Keratinocyte (primary cell): ENCODE measurements at regions not wholly inside any gene's neighbourhood (a gene's known extent, or its start where the extent isn't known, plus 50 kb on each side); places are given as distances from the start of the nearest gene placed in this dataset.

Source experiments
- DNase-seq: peaks from one replicate; pipeline ENCODE4 v3.0.0-alpha.2; 2011; ENCODE audit warnings: low read depth, missing footprints, low spot score
- FAIRE-seq: peaks from 2 replicates; lab custom pipeline; 2011; peaks lifted over from hg19 to GRCh38; lab: Jason Lieb, UNC
- H2AFZ ChIP-seq: 2 replicates; pipeline ENCODE4 v1.6.0; 2012; ENCODE audit warnings: low read length, control low read depth, inconsistent platforms; ENCODE audit not compliant: control insufficient read depth
- H3K27ac ChIP-seq: 2 replicates; pipeline ENCODE4 v1.5.1; 2011; ENCODE audit warnings: low read length; ENCODE audit not compliant: control insufficient read depth, insufficient read depth
- H3K27me3 ChIP-seq: 3 replicates; pipeline ENCODE4 v1.6.0; 2011; ENCODE audit warnings: low read length; ENCODE audit not compliant: control insufficient read depth, insufficient read depth; ENCODE audit errors: extremely low read depth
- H3K36me3 ChIP-seq, 2 experiments: 2 replicates in 1 of 2; 3 replicates in 1 of 2; pipeline ENCODE4 v1.5.1; 2011; ENCODE audit warnings: low read length in 2 of 2, mild to moderate bottlenecking in 1 of 2; ENCODE audit not compliant: control insufficient read depth in 2 of 2, insufficient read depth in 2 of 2; ENCODE audit errors: extremely low read depth in 1 of 2
- H3K4me1 ChIP-seq: 3 replicates; pipeline ENCODE4 v1.5.1; 2011; ENCODE audit warnings: low read length; ENCODE audit not compliant: control insufficient read depth, insufficient read depth; ENCODE audit errors: extremely low read depth
- H3K4me2 ChIP-seq: 3 replicates; pipeline ENCODE4 v1.6.0; 2011; ENCODE audit warnings: low read depth, low read length; ENCODE audit not compliant: control insufficient read depth, insufficient read depth; ENCODE audit errors: extremely low read depth
- H3K4me3 ChIP-seq, 3 experiments: fragments of 200-600 bp in 1 of 3; sonication (generic) in 1 of 3; 2 replicates in 2 of 3; 3 replicates in 1 of 3; pipeline ENCODE4 v1.5.1; 2011 to 2016; ENCODE audit warnings: low read length in 3 of 3, mild to moderate bottlenecking in 3 of 3, control low read depth in 2 of 3, inconsistent platforms in 1 of 3, low read depth in 1 of 3, mixed read lengths in 1 of 3, mixed run types in 1 of 3, moderate library complexity in 1 of 3; ENCODE audit not compliant: control insufficient read depth in 2 of 3, insufficient read depth in 2 of 3; ENCODE audit errors: extremely low read depth in 1 of 3
- H3K79me2 ChIP-seq: 2 replicates; pipeline ENCODE4 v1.6.0; 2012; ENCODE audit warnings: low read length; ENCODE audit not compliant: control insufficient read depth, insufficient read depth
- H3K9ac ChIP-seq: 3 replicates; pipeline ENCODE4 v1.6.0; 2011; ENCODE audit warnings: low read length; ENCODE audit not compliant: control insufficient read depth, insufficient read depth; ENCODE audit errors: extremely low read depth
- H3K9me1 ChIP-seq: 3 replicates; pipeline ENCODE4 v1.6.0; 2011; ENCODE audit warnings: low read length; ENCODE audit not compliant: control insufficient read depth, insufficient read depth; ENCODE audit errors: extremely low read depth
- H3K9me3 ChIP-seq: 2 replicates; pipeline ENCODE4 v1.5.1; 2012; ENCODE audit warnings: low read depth, low read length; ENCODE audit not compliant: control insufficient read depth
- H4K20me1 ChIP-seq: 3 replicates; pipeline ENCODE4 v1.6.0; 2011; ENCODE audit warnings: low read length; ENCODE audit not compliant: control insufficient read depth, insufficient read depth; ENCODE audit errors: extremely low read depth
- EZH2 ChIP-seq: IDR thresholded peaks from one replicate; pipeline ENCODE4 v1.6.1; 2012; ENCODE audit warnings: inconsistent platforms, mild to moderate bottlenecking, low read length, moderate library complexity
- dilution Hi-C: fragments of 300-500 bp; cut with MboI; formaldehyde crosslinking; loops from one replicate; pipeline ENCODE4 v1.7.0; 2020; ENCODE audit warnings: low sequenced_read_pairs; ENCODE audit not compliant: extremely low pct_ligation_motif_present
- TF ChIP-seq, protein P1 (sequence below), 3 experiments: IDR thresholded peaks in 1 of 3; conservative IDR thresholded peaks in 1 of 3; optimal IDR thresholded peaks in 1 of 3; 2 replicates in 2 of 3; 3 replicates in 1 of 3; pipeline versions ENCODE3 to v1.5.1; 2011; ENCODE audit warnings: low read length in 3 of 3, mild to moderate bottlenecking in 3 of 3, moderate library complexity in 2 of 3, control low read depth in 1 of 3, inconsistent platforms in 1 of 3; ENCODE audit not compliant: insufficient read depth in 2 of 3; ENCODE audit errors: extremely low read depth in 1 of 3

DNA sequence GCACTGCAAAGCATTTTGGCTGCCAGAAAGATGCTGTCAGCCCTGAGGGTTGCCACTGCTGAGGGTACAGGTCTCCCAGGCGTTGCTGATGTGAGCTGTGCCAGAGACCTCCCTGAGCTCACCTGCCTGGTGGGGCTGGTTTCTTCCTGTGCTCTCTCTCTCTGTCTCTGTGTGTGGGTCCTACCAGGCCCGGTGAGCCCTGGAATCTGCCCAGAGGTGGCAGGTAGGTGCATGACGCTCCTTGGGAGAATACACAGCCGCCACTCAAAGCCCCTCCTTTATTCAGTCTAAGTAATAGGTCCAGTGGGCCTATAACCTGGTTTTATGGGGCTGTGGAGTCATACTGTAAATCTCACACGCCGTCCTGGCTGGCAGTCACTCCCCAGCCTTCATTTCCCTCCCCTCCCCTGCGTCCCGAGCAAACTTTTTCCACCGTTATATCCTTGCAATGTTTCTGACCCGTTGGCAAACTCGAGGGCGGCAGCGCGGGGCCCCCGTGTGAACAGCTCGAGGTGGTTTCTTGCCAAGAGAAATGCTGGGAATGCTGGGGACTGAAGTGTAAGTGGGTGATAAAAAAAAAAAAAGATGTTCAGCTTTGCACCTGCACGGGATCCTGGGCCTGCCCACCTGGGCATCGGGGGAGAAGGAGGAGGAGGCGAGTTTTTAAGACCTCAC, 245.9 kb downstream of the CRLF2 start:
- H2AFZ ChIP-seq = no peak overlapping the region
- dilution Hi-C loops = no loop called here
- no peak for FAIRE-seq
- no peaks in the 10 kb centered on the region for H3K27me3 ChIP-seq
- H3K4me2 ChIP-seq = no peak overlapping the region
- H3K27ac ChIP-seq = no peak overlapping the region
- no peaks in the 10 kb centered on the region for H3K4me1 ChIP-seq
- no peaks in the 10 kb centered on the region for H3K36me3 ChIP-seq
- no peak for DNase-seq
- no peaks in the 10 kb centered on the region for H3K9me1 ChIP-seq
- TF ChIP-seq, protein P1, sequence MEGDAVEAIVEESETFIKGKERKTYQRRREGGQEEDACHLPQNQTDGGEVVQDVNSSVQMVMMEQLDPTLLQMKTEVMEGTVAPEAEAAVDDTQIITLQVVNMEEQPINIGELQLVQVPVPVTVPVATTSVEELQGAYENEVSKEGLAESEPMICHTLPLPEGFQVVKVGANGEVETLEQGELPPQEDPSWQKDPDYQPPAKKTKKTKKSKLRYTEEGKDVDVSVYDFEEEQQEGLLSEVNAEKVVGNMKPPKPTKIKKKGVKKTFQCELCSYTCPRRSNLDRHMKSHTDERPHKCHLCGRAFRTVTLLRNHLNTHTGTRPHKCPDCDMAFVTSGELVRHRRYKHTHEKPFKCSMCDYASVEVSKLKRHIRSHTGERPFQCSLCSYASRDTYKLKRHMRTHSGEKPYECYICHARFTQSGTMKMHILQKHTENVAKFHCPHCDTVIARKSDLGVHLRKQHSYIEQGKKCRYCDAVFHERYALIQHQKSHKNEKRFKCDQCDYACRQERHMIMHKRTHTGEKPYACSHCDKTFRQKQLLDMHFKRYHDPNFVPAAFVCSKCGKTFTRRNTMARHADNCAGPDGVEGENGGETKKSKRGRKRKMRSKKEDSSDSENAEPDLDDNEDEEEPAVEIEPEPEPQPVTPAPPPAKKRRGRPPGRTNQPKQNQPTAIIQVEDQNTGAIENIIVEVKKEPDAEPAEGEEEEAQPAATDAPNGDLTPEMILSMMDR (optimal IDR thresholded peaks at IDR 0.05 in 1 of 3, IDR thresholded peaks at IDR 0.05 in 1 of 3, conservative IDR thresholded peaks at IDR 0.05 in 1 of 3; ENCODE audit: extremely low read depth in 1 of 3, insufficient read depth in 2 of 3, low read length in 3 of 3) = no peak
- TF ChIP-seq EZH2 = no peak
- H4K20me1 ChIP-seq = no peaks in the 10 kb centered on the region
- no peak overlapping the region for H3K4me3 ChIP-seq
- no peak overlapping the region for H3K9ac ChIP-seq
- peaks cover 4% of the 10 kb centered on the region for H3K9me3 ChIP-seq
- H3K79me2 ChIP-seq = no peaks in the 10 kb centered on the region

DNA sequence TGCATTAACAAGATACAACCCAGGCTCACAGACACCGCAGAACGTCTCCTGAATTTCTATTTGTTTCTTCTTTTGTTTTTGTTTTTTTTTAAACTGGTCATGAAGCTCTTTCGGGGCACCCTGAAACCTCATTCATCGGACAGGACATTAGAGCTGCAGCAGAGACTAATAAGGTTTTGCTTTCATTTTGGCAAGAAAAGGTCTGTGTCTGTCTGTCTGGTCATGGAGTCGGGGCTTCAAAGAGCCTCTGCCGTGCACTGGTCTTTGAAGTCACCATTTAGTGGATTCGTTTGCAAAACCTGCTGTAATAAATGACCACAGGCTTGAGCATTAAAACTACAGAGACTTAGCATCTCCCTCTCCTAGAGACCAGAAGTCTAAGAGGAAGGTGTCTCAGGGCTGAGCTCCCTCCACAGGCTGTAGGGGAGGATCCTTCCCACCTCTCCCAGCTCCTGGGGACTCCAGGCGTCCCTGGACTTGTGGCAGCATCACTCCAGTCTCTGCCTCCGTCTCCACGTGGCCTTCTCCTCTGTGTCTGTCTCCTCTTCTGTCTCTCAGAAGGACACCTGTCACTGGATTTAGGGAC, 247.5 kb downstream of the CRLF2 start:
- no peak for FAIRE-seq

More for the DNA sequence above, 247.5 kb downstream of the CRLF2 start:
- Histone ChIP-seq H3K9me1 (no peaks in the 10 kb centered on the region), H3K9ac (no peak overlapping the region), H3K36me3 (no peaks in the 10 kb centered on the region), H3K4me2 (no peak overlapping the region), H4K20me1 (no peaks in the 10 kb centered on the region), H2AFZ (no peak overlapping the region), H3K4me3 (no peak overlapping the region), H3K27ac (no peak overlapping the region), H3K79me2 (no peaks in the 10 kb centered on the region), H3K4me1 (no peaks in the 10 kb centered on the region), H3K9me3 (peaks cover under 1% of the 10 kb centered on the region), H3K27me3 (no peaks in the 10 kb centered on the region)
- no peak for TF ChIP-seq EZH2
- TF ChIP-seq, protein P1 (optimal IDR thresholded peaks at IDR 0.05 in 1 of 3, IDR thresholded peaks at IDR 0.05 in 1 of 3, conservative IDR thresholded peaks at IDR 0.05 in 1 of 3; ENCODE audit: extremely low read depth in 1 of 3, insufficient read depth in 2 of 3, low read length in 3 of 3) = no peak
- dilution Hi-C loops = no loop called here
- DNase-seq = no peak
